NCI-H187 treated with DMSO at 0.1 percent for 48 hours (cell line): ENCODE measurements at regions not wholly inside any gene's neighbourhood (a gene's known extent, or its start where the extent isn't known, plus 50 kb on each side); places are given as distances from the start of the nearest gene placed in this dataset.

Experiments used
- DNase-seq: peaks from one replicate; lab custom pipeline; 2025; lab: John Stamatoyannopoulos, UW

GRCh38 chr12:93177208-93178153, 200.2 kb upstream of the NUDT4 start:
- no peak for DNase-seq

- no peak for DNase-seq
Observed at GRCh38 chr12:93178154-93178878, 199.4 kb upstream of the NUDT4 start.

GRCh38 chr12:93179792-93180191, 197.9 kb upstream of the NUDT4 start:
- DNase-seq = no peak

- no peak for DNase-seq
Observed at GRCh38 chr12:93180566-93180965, 197.2 kb upstream of the NUDT4 start.

GRCh38 chr12:93181409-93181965, 196.2 kb upstream of the NUDT4 start:
- no peak for DNase-seq

- no peak for DNase-seq
Observed at GRCh38 chr12:93183940-93184671, 193.6 kb upstream of the NUDT4 start.

GRCh38 chr12:93184672-93185368, 192.9 kb upstream of the NUDT4 start:
- DNase-seq = no peak

- DNase-seq = no peak
Observed at GRCh38 chr12:93185369-93185741, 192.4 kb upstream of the NUDT4 start.

GRCh38 chr12:93186131-93186530, 191.6 kb upstream of the NUDT4 start:
- DNase-seq = no peak

- DNase-seq = no peak
Observed at GRCh38 chr12:93186621-93187020, 191.1 kb upstream of the NUDT4 start.

- DNase-seq = no peak
Observed at GRCh38 chr12:93191423-93191822, 186.3 kb upstream of the NUDT4 start.

- DNase-seq = no peak
Observed at GRCh38 chr12:93191956-93192355, 185.8 kb upstream of the NUDT4 start.

GRCh38 chr12:93192878-93193277, 184.8 kb upstream of the NUDT4 start:
- no peak for DNase-seq

GRCh38 chr12:93195511-93195910, 182.2 kb upstream of the NUDT4 start:
- DNase-seq = no peak

GRCh38 chr12:93197067-93197593, 180.6 kb upstream of the NUDT4 start:
- DNase-seq = no peak

- no peak for DNase-seq
Observed at GRCh38 chr12:93198086-93198485, 179.6 kb upstream of the NUDT4 start.

- no peak for DNase-seq
Observed at GRCh38 chr12:93199831-93200236, 177.9 kb upstream of the NUDT4 start.

GRCh38 chr12:93200291-93200917, 177.3 kb upstream of the NUDT4 start:
- no peak for DNase-seq

GRCh38 chr12:93201990-93202389, 175.7 kb upstream of the NUDT4 start:
- DNase-seq = no peak

- DNase-seq = no peak
Observed at GRCh38 chr12:93202688-93203087, 175.0 kb upstream of the NUDT4 start.

GRCh38 chr12:93203361-93203760, 174.4 kb upstream of the NUDT4 start:
- no peak for DNase-seq
